Nephron (organoid): ENCODE measurements at regions not wholly inside any gene's neighbourhood (a gene's known extent, or its start where the extent isn't known, plus 50 kb on each side); places are given as distances from the start of the nearest gene placed in this dataset.

ENCODE experiments used
- H3K27ac Mint-ChIP-seq, 3 experiments: 2 replicates each; pipeline ENCODE4 v1.8.0; 2020; ENCODE audit warnings: mixed read lengths in 3 of 3, mild to moderate bottlenecking in 2 of 3, moderate library complexity in 1 of 3
- H3K27me3 Mint-ChIP-seq: 2 replicates; pipeline ENCODE4 v1.8.0; 2021; ENCODE audit warnings: low read depth, mild to moderate bottlenecking, moderate library complexity, mixed read lengths
- H3K36me3 Mint-ChIP-seq: 2 replicates; pipeline ENCODE4 v1.8.0; 2020; ENCODE audit warnings: low read depth, mixed read lengths
- H3K4me1 Mint-ChIP-seq: 2 replicates; pipeline ENCODE4 v1.8.0; 2020; ENCODE audit warnings: mixed read lengths
- H3K4me3 Mint-ChIP-seq, 3 experiments: 2 replicates each; pipeline ENCODE4 v1.8.0; 2020; ENCODE audit warnings: mild to moderate bottlenecking in 3 of 3, mixed read lengths in 3 of 3, moderate library complexity in 2 of 3
- H3K9me3 Mint-ChIP-seq: 2 replicates; pipeline ENCODE4 v1.8.0; 2020; ENCODE audit warnings: mixed read lengths
- TF ChIP-seq, protein P1 (sequence below), 3 experiments: fragments of 200-600 bp; sonication (generic); IDR thresholded peaks; one replicate each; pipeline ENCODE4 v1.5.0; 2021; ENCODE audit warnings: antibody characterized with exemption in 3 of 3; ENCODE audit not compliant: unreplicated experiment in 3 of 3

DNA sequence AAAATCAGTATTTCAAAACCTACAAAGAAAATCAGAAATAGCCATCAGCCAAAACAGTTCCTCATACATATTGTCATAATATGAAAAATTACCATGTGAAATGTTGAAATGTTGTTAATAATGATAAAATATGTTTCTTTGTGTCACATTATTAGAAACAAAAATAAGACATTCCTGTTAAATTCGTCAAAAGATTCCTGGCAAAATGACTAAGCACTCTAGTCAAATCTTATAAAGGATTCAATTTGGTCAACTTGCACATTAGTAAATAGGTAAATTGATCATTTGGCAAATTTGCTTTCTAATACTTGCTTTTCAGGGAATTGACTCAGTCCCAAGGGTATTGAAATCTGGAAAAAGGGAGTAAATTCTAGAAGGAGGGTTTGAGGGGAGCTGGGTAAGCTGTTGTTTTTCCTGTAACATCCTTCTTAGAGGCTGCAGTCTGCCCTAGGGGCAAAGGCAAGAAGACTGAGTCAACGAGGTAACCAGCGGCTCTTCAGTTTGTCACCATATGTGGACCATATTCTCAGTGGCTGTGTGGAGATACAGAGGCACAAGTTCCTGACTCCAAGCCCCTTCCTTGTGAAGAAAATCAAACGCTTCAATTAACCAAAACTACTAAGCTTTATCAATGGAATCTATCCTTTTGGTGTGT is 482.3 kb downstream of the TNS1 start:
- TF ChIP-seq, protein P1, sequence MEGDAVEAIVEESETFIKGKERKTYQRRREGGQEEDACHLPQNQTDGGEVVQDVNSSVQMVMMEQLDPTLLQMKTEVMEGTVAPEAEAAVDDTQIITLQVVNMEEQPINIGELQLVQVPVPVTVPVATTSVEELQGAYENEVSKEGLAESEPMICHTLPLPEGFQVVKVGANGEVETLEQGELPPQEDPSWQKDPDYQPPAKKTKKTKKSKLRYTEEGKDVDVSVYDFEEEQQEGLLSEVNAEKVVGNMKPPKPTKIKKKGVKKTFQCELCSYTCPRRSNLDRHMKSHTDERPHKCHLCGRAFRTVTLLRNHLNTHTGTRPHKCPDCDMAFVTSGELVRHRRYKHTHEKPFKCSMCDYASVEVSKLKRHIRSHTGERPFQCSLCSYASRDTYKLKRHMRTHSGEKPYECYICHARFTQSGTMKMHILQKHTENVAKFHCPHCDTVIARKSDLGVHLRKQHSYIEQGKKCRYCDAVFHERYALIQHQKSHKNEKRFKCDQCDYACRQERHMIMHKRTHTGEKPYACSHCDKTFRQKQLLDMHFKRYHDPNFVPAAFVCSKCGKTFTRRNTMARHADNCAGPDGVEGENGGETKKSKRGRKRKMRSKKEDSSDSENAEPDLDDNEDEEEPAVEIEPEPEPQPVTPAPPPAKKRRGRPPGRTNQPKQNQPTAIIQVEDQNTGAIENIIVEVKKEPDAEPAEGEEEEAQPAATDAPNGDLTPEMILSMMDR (IDR thresholded peaks at IDR 0.05; ENCODE audit: unreplicated experiment in 3 of 3), result no peak
- Mint-ChIP-seq H3K9me3 (no peaks in the 10 kb centered on the region), H3K4me3 (no peak overlapping the region), H3K36me3 (no peaks in the 10 kb centered on the region), H3K27me3 (peaks cover 7% of the 10 kb centered on the region), H3K4me1 (peaks cover 32% of the 10 kb centered on the region), H3K27ac (no peak overlapping the region)

DNA sequence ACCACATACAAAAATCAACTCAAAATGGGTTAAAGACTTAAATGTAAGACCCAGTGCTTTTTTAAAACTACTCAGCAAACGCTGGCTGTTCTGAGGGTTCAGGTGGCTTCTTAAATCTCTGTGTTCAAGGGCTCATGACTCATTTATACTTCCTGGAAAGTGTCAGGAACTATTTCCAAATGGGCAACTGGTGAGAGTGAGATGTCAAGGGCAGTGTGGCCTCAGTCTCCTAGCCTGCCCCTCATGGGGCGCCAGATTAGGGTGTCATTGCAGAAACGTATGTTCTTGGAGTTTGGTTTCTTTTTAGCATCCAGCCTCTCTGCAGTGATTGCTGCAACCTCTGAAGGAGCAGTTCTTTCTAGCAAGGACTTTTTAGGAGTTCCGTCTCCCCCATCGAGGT is 485.4 kb downstream of the TNS1 start:
- H3K4me3 Mint-ChIP-seq, result no peak overlapping the region
- TF ChIP-seq, protein P1 (IDR thresholded peaks at IDR 0.05; ENCODE audit: unreplicated experiment in 3 of 3), result no peak
- H3K27ac Mint-ChIP-seq, result peak overlapping the region in 2 of 3 experiments; percentile 2 to 39
- no peaks in the 10 kb centered on the region for H3K9me3 Mint-ChIP-seq
- H3K36me3 Mint-ChIP-seq, result no peaks in the 10 kb centered on the region
- peaks cover 4% of the 10 kb centered on the region for H3K27me3 Mint-ChIP-seq
- H3K4me1 Mint-ChIP-seq, result peaks cover 29% of the 10 kb centered on the region

DNA sequence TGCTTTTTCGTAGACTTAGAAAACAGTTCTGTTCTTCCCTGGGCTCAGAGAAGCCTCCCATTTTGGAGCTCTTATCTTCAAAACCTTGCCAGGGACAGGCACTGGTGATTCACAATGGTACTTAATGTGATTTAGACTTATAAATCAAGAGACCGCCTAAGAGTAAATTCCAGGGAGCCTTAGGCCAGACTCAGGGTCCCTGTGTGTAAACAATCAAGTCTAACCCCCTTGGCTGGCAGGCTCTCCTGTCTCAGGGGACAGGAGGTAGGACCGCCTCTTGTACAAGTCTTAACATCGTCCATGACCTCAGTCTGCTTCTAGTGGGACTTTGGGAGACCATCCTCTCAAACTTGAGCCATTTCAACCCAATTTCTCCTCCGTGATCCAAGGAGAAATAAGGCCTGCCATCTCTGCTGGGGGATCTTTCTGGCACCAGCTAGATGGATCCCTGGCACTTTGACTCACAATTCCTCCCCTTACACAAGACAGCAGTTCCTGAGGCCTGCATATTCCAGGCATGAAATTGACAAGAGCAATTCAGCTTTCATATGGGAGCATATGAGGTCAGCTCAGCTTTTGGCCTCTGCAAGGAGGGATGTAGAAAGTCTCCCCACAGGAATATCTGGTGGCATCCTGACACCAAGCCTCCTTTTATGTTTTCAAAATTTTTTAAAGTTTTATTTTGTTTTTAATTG is 487.0 kb downstream of the TNS1 start:
- H3K9me3 Mint-ChIP-seq, result no peaks in the 10 kb centered on the region
- TF ChIP-seq, protein P1 (IDR thresholded peaks at IDR 0.05; ENCODE audit: unreplicated experiment in 3 of 3), result no peak
- peaks cover 4% of the 10 kb centered on the region for H3K27me3 Mint-ChIP-seq
- no peak overlapping the region for H3K4me3 Mint-ChIP-seq
- H3K4me1 Mint-ChIP-seq, result peaks cover 30% of the 10 kb centered on the region
- H3K36me3 Mint-ChIP-seq, result no peaks in the 10 kb centered on the region
- peak overlapping the region in 2 of 3 experiments; percentile 44 to 56 for H3K27ac Mint-ChIP-seq

DNA sequence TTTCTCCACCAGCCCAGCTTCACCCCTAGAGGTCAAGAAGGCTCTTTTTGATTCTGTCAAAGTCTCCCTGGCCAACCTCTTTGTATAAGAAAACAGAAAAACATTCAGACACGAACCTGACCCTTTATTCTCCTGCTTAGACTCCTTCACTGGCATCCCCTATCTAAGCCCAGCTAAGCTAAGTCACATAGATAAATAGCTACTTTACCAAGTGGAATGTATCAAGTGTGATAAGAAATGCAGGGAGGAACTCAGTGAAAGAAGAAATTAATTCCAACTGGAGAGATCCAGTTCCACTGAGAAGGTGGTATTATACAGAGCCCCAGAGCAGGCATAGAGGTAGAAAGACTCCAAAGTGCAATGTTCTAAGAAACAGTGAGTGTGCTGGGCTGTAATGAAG is 489.5 kb downstream of the TNS1 start:
- Mint-ChIP-seq H3K27ac (peak overlapping the region; percentile 6 to 70 (median 31)), H3K36me3 (no peaks in the 10 kb centered on the region), H3K4me1 (peaks cover 43% of the 10 kb centered on the region), H3K27me3 (peaks cover 4% of the 10 kb centered on the region), H3K4me3 (no peak overlapping the region), H3K9me3 (no peaks in the 10 kb centered on the region)
- TF ChIP-seq, protein P1 (IDR thresholded peaks at IDR 0.05; ENCODE audit: unreplicated experiment in 3 of 3), result no peak

DNA sequence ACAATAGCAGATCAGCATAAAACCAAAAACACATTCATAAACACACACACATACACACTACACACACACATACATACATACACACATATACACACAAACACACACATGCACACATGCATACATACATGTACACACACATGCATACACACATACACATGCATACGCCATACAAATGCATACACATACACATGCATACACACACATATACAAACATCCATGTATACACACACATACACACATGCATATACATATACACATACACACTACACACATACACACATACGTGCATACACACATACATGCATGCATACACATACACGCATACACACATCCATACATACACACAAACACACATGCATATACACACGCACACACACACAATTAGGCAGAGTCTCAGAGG is 490.1 kb downstream of the TNS1 start:
- Mint-ChIP-seq H3K4me1 (peaks cover 39% of the 10 kb centered on the region), H3K27ac (peak overlapping the region; percentile 6 to 70 (median 31)), H3K36me3 (no peaks in the 10 kb centered on the region), H3K9me3 (no peaks in the 10 kb centered on the region), H3K4me3 (peak overlapping the region in 1 of 3 experiments; percentile 1), H3K27me3 (no peaks in the 10 kb centered on the region)
- TF ChIP-seq, protein P1 (IDR thresholded peaks at IDR 0.05; ENCODE audit: unreplicated experiment in 3 of 3), result no peak
